Body of pancreas (tissue), 4 donors: ENCODE measurements at regions not wholly inside any gene's neighbourhood (a gene's known extent, or its start where the extent isn't known, plus 50 kb on each side); places are given as distances from the start of the nearest gene placed in this dataset.

Experiments
- CTCF ChIP-seq, 7 experiments: fragments of 450-650 bp in 4 of 7; fragments of 200-600 bp in 3 of 7; sonication (generic) in 3 of 7; IDR thresholded peaks; one replicate each; pipeline ENCODE4 v1.5.1; 2016 to 2019; ENCODE audit warnings: antibody characterized with exemption in 7 of 7
- POLR2A ChIP-seq, 3 donors: fragments of 450-650 bp; IDR thresholded peaks; one replicate each; pipeline ENCODE4 v1.6.1; 2016; ENCODE audit warnings: antibody characterized with exemption in 3 of 3, mild to moderate bottlenecking in 2 of 3

DNA sequence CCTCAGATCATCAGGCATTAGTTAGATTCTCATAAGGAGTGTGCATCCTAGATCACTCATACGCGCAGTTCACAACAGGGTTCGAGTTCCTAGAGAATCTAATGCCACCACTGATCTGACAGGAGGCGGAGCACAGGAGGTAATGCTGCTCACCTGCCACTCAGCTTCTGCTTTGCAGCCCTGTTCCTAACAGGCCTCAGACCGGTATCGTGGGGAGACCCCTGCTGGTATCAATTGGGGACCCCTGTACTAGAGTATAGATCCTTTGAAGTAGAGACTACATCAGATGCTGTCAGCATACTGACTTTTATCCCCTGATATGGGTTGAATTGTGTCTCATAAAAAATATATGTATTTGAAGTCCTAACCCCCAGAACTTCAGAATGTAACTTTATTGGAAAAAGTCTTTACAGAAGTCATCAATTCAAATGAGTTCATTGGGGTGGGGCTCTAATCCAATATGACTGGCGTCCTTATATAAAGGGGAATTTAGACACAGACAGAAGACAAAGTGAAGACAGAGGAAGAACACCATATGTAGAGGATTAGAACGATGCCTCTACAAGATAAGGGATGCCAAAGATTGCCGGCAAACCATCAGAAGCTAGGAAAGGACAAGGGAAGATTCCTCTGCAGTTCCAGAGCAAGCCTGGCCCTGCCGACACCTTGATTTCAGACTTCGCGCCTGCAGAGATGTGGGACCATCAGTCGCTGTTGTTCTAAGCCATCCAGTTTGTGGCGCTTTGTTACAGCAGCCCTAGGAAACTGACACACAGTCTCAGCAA is 104.4 kb upstream of the BTBD3 start:
- no peak for TF ChIP-seq CTCF (IDR thresholded peaks at IDR 0.05)
- no peak for TF ChIP-seq POLR2A (IDR thresholded peaks at IDR 0.05)
